GM23338 (cell line): ENCODE measurements at regions not wholly inside any gene's neighbourhood (a gene's known extent, or its start where the extent isn't known, plus 50 kb on each side); places are given as distances from the start of the nearest gene placed in this dataset.
A peak's percentile ranks its signal among the peaks of the same experiment; 100 is the strongest.

ENCODE experiments used
- ATAC-seq: fragments of 200-7000 bp; cut with Tn5 transposase; 3 replicates; pipeline ENCODE4 v1.9.1; 2020
- DNase-seq: peaks from one replicate; pipeline ENCODE4 v3.0.0-alpha.2; 2015; ENCODE audit warnings: low spot score
- H2AFZ ChIP-seq: fragments of 200-600 bp; sonication (generic); 2 replicates; pipeline ENCODE4 v1.8.0; 2016; ENCODE audit warnings: antibody characterized with exemption, mild to moderate bottlenecking, moderate library complexity
- H3F3A ChIP-seq: fragments of 200-600 bp; sonication (generic); replicated peaks from 2 replicates; pipeline ENCODE4 v1.8.0; 2017; ENCODE audit warnings: antibody characterized with exemption, mixed run types, low read depth
- H3K27ac ChIP-seq: fragments of 200-600 bp; sonication (generic); 2 replicates; pipeline ENCODE4 v1.6.1; 2016; ENCODE audit warnings: low read depth
- H3K27me3 ChIP-seq: fragments of 200-600 bp; sonication (generic); 2 replicates; pipeline ENCODE4 v1.8.0; 2016; ENCODE audit warnings: mild to moderate bottlenecking, mixed run types, moderate library complexity; ENCODE audit not compliant: insufficient read depth
- H3K36me3 ChIP-seq: fragments of 200-600 bp; sonication (generic); 2 replicates; pipeline ENCODE4 v1.8.0; 2016; ENCODE audit warnings: mild to moderate bottlenecking; ENCODE audit not compliant: insufficient read depth
- H3K4me1 ChIP-seq: fragments of 200-600 bp; sonication (generic); 2 replicates; pipeline ENCODE4 v1.8.0; 2016; ENCODE audit warnings: mild to moderate bottlenecking, moderate library complexity; ENCODE audit not compliant: insufficient read depth
- H3K4me2 ChIP-seq: fragments of 200-600 bp; sonication (generic); 2 replicates; pipeline ENCODE4 v1.7.1; 2017; ENCODE audit warnings: mixed run types
- H3K4me3 ChIP-seq: fragments of 200-600 bp; sonication (generic); 2 replicates; pipeline ENCODE4 v1.6.1; 2016; ENCODE audit warnings: mixed run types
- H3K79me2 ChIP-seq: fragments of 200-600 bp; sonication (generic); replicated peaks from 2 replicates; pipeline ENCODE4 v1.8.0; 2017; ENCODE audit warnings: mild to moderate bottlenecking; ENCODE audit not compliant: insufficient read depth
- H3K9me2 ChIP-seq: fragments of 200-600 bp; sonication (generic); 2 replicates; pipeline ENCODE4 v1.8.0; 2017; ENCODE audit not compliant: insufficient read depth
- H4K20me1 ChIP-seq: fragments of 200-600 bp; sonication (generic); replicated peaks from 2 replicates; pipeline ENCODE4 v1.8.0; 2017; ENCODE audit warnings: mild to moderate bottlenecking; ENCODE audit not compliant: insufficient read depth
- H3K27ac Mint-ChIP-seq: 2 replicates; pipeline ENCODE4 v1.8.0; 2020; ENCODE audit warnings: inconsistent platforms, mild to moderate bottlenecking, moderate library complexity, mixed read lengths
- H3K27me3 Mint-ChIP-seq: 3 replicates; pipeline ENCODE4 v1.8.0; 2022; ENCODE audit warnings: low read depth, mild to moderate bottlenecking, moderate library complexity, mixed read lengths, inconsistent platforms; ENCODE audit not compliant: insufficient read depth, poor library complexity
- H3K36me3 Mint-ChIP-seq: 3 replicates; pipeline ENCODE4 v1.8.0; 2021; ENCODE audit warnings: low read depth, mild to moderate bottlenecking, inconsistent platforms, moderate library complexity, mixed read lengths
- H3K4me1 Mint-ChIP-seq: 3 replicates; pipeline ENCODE4 v1.8.0; 2020; ENCODE audit warnings: mild to moderate bottlenecking, inconsistent platforms, mixed read lengths
- H3K4me3 Mint-ChIP-seq: 3 replicates; pipeline ENCODE4 v1.8.0; 2021; ENCODE audit warnings: moderate library complexity, mild to moderate bottlenecking, inconsistent platforms, mixed read lengths
- H3K9me3 Mint-ChIP-seq: 3 replicates; pipeline ENCODE4 v1.8.0; 2020; ENCODE audit warnings: moderate library complexity, mild to moderate bottlenecking, inconsistent platforms, mixed read lengths
- CTCF ChIP-seq, 2 experiments: fragments of 200-600 bp in 1 of 2; sonication (generic) in 1 of 2; conservative IDR thresholded peaks; 2 replicates each; pipeline versions ENCODE4 v1.5.1 to v1.6.1; 2016 to 2017; ENCODE audit warnings: antibody characterized with exemption in 2 of 2, low read depth in 2 of 2, mild to moderate bottlenecking in 2 of 2, moderate library complexity in 1 of 2
- EZH2phosphoT487 ChIP-seq: fragments of 200-600 bp; sonication (generic); IDR thresholded peaks from one replicate; pipeline ENCODE4 v1.8.1; 2018; ENCODE audit warnings: antibody characterized with exemption; ENCODE audit not compliant: unreplicated experiment
- NANOG ChIP-seq: IDR thresholded peaks from 2 replicates; pipeline ENCODE4 v1.6.1; 2016; ENCODE audit warnings: antibody characterized with exemption, borderline replicate concordance
- REST ChIP-seq: IDR thresholded peaks from one replicate; pipeline ENCODE4 v1.6.1; 2018; ENCODE audit warnings: antibody characterized with exemption; ENCODE audit not compliant: unreplicated experiment
- STAT1 ChIP-seq: IDR thresholded peaks from one replicate; pipeline ENCODE4 v1.6.1; 2016; ENCODE audit warnings: antibody characterized with exemption; ENCODE audit not compliant: unreplicated experiment
- ZNF331 ChIP-seq: fragments of 250-450 bp; sonication (Bioruptor Pico); IDR thresholded peaks from 2 replicates; pipeline ENCODE4 v1.5.0; 2020; ENCODE audit warnings: low read depth, mild to moderate bottlenecking, moderate library complexity

GRCh38 chr3:178385280-178385952, 150.8 kb upstream of the KCNMB2 start:
- Histone ChIP-seq H3K27me3 (no peaks in the 10 kb centered on the region), H3K36me3 (no peaks in the 10 kb centered on the region), H3K4me2 (no peak overlapping the region), H3K9me2 (no peaks in the 10 kb centered on the region), H4K20me1 (no peaks in the 10 kb centered on the region), H3K79me2 (no peaks in the 10 kb centered on the region), H2AFZ (no peak overlapping the region), H3F3A (no peaks in the 10 kb centered on the region), H3K4me1 (peaks cover 10% of the 10 kb centered on the region; the same call in 1 of the 2 replicates), H3K4me3 (no peak overlapping the region), H3K27ac (no peak overlapping the region)
- Mint-ChIP-seq H3K36me3 (no peaks in the 10 kb centered on the region), H3K4me1 (peaks cover 19% of the 10 kb centered on the region; the same call in 2 of the 3 replicates), H3K9me3 (no peaks in the 10 kb centered on the region), H3K27me3 (no peaks in the 10 kb centered on the region), H3K4me3 (no peak overlapping the region), H3K27ac (no peak overlapping the region)
- ATAC-seq, result peak; percentile 51; the same call in 2 of the 3 replicates
- DNase-seq, result peak; percentile 61
- TF ChIP-seq CTCF (conservative IDR thresholded peaks at IDR 0.05; ENCODE audit: low read depth in 2 of 2), result peak; percentile 81 to 89
- no peak for TF ChIP-seq ZNF331

- Mint-ChIP-seq H3K4me1 (peaks cover 19% of the 10 kb centered on the region; the same call in 2 of the 3 replicates), H3K9me3 (no peaks in the 10 kb centered on the region), H3K4me3 (no peak overlapping the region), H3K36me3 (no peaks in the 10 kb centered on the region), H3K27ac (no peak overlapping the region), H3K27me3 (no peaks in the 10 kb centered on the region)
- H3F3A ChIP-seq, result no peaks in the 10 kb centered on the region
- DNase-seq (no peak), ATAC-seq (no peak)
- no peak overlapping the region for H3K4me2 ChIP-seq
- H2AFZ ChIP-seq, result no peak overlapping the region
- no peaks in the 10 kb centered on the region for H3K9me2 ChIP-seq
- no peaks in the 10 kb centered on the region for H4K20me1 ChIP-seq
- no peak overlapping the region for H3K4me3 ChIP-seq
- no peak overlapping the region for H3K27ac ChIP-seq
- TF ChIP-seq EZH2phosphoT487 (no peak), REST (no peak), ZNF331 (no peak), STAT1 (no peak), NANOG (no peak), CTCF (conservative IDR thresholded peaks at IDR 0.05; ENCODE audit: low read depth in 2 of 2) (no peak)
- H3K27me3 ChIP-seq, result no peaks in the 10 kb centered on the region
- no peaks in the 10 kb centered on the region for H3K79me2 ChIP-seq
- no peaks in the 10 kb centered on the region for H3K36me3 ChIP-seq
- peaks cover 10% of the 10 kb centered on the region; the same call in 1 of the 2 replicates for H3K4me1 ChIP-seq
Measured at GRCh38 chr3:178386401-178386800, 149.8 kb upstream of the KCNMB2 start.
